IMR-90 (cell line): ENCODE measurements at regions not wholly inside any gene's neighbourhood (a gene's known extent, or its start where the extent isn't known, plus 50 kb on each side); places are given as distances from the start of the nearest gene placed in this dataset.

ENCODE experiments used
- ATAC-seq: fragments of 200-7000 bp; cut with Tn5 transposase; 2 replicates; pipeline ENCODE4 v1.9.1; 2020; ENCODE audit warnings: low read depth, mild to moderate bottlenecking, moderate library complexity
- BruUV-seq: library from RNA; stranded (reverse); fragments of 400-500 nt; replicated peaks from 2 replicates; lab custom pipeline; 2021; lab: Mats Ljungman, UMichigan
- CTCF ChIA-PET: fragments of 300-600 bp; formaldehyde crosslinking; extraction: SDS; loops from one replicate; lab custom pipeline; 2021; ENCODE audit warnings: antibody characterized with exemption; lab: Yijun Ruan, JAX
- POLR2A ChIA-PET: fragments of 300-600 bp; sonication (Branson Sonifier 250); formaldehyde crosslinking; loops from one replicate; lab custom pipeline; 2022; ENCODE audit warnings: antibody characterized with exemption; ENCODE audit not compliant: unreplicated experiment; lab: Charles Lee
- DNase-seq: peaks from one replicate; pipeline ENCODE4 v3.0.0; 2013
- H2AFZ ChIP-seq: replicated peaks from 2 replicates; pipeline ENCODE3; 2013; ENCODE audit warnings: low read length, mild to moderate bottlenecking; ENCODE audit not compliant: poor library complexity
- H2AK5ac ChIP-seq: 2 replicates; pipeline ENCODE4 v1.6.1; 2013; ENCODE audit warnings: low read depth, low read length, inconsistent platforms
- H2AK9ac ChIP-seq: replicated peaks from 2 replicates; pipeline ENCODE3; 2013; ENCODE audit warnings: mild to moderate bottlenecking, low read depth, low read length, moderate library complexity; ENCODE audit not compliant: poor library complexity
- H2BK120ac ChIP-seq: 2 replicates; pipeline ENCODE4 v1.6.1; 2013; ENCODE audit warnings: low read depth, low read length, inconsistent platforms
- H2BK15ac ChIP-seq: 3 replicates; pipeline ENCODE4 v1.6.1; 2013; ENCODE audit warnings: low read depth, low read length, inconsistent platforms
- H2BK20ac ChIP-seq: 2 replicates; pipeline ENCODE4 v1.6.1; 2013; ENCODE audit warnings: low read depth, mild to moderate bottlenecking, inconsistent platforms, low read length, moderate library complexity
- H2BK5ac ChIP-seq: 2 replicates; pipeline ENCODE4 v1.6.1; 2013; ENCODE audit warnings: mild to moderate bottlenecking, low read depth, low read length, inconsistent platforms; ENCODE audit not compliant: poor library complexity, severe bottlenecking
- H3K14ac ChIP-seq: replicated peaks from 2 replicates; pipeline ENCODE4 v1.6.1; 2013; ENCODE audit warnings: low read depth, low read length, inconsistent platforms
- H3K18ac ChIP-seq: 2 replicates; pipeline ENCODE4 v1.6.1; 2013; ENCODE audit warnings: low read depth, low read length, control low read depth
- H3K23ac ChIP-seq: 2 replicates; pipeline ENCODE4 v1.6.1; 2013; ENCODE audit warnings: low read depth, low read length, inconsistent platforms
- H3K27ac ChIP-seq: 2 replicates; pipeline ENCODE4 v1.5.1; 2013; ENCODE audit warnings: mild to moderate bottlenecking, control low read depth, low read length; ENCODE audit not compliant: insufficient read depth
- H3K27me3 ChIP-seq: 2 replicates; pipeline ENCODE4 v1.6.1; 2013; ENCODE audit warnings: low read length; ENCODE audit not compliant: control insufficient read depth, insufficient read depth
- H3K36me3 ChIP-seq: 2 replicates; pipeline ENCODE4 v1.6.1; 2013; ENCODE audit warnings: low read length, mixed read lengths; ENCODE audit not compliant: control insufficient read depth, insufficient read depth
- H3K4ac ChIP-seq: 2 replicates; pipeline ENCODE4 v1.6.1; 2013; ENCODE audit warnings: low read depth, low read length, inconsistent platforms
- H3K4me1 ChIP-seq: 2 replicates; pipeline ENCODE4 v1.6.1; 2013; ENCODE audit warnings: low read length, mixed read lengths; ENCODE audit not compliant: control insufficient read depth, insufficient read depth
- H3K4me2 ChIP-seq: 2 replicates; pipeline ENCODE4 v1.6.1; 2013; ENCODE audit warnings: low read depth, mild to moderate bottlenecking, control low read depth, low read length, moderate library complexity
- H3K4me3 ChIP-seq: 2 replicates; pipeline ENCODE4 v1.5.1; 2013; ENCODE audit warnings: low read depth, mild to moderate bottlenecking, control low read depth, low read length, moderate library complexity; ENCODE audit not compliant: insufficient read depth
- H3K56ac ChIP-seq: 2 replicates; pipeline ENCODE4 v1.6.1; 2013; ENCODE audit warnings: low read length, inconsistent platforms; ENCODE audit not compliant: insufficient read depth; ENCODE audit errors: extremely low read depth
- H3K79me1 ChIP-seq, 2 experiments: 2 replicates each; pipeline ENCODE4 v1.6.1; 2013; ENCODE audit warnings: low read length in 2 of 2, inconsistent platforms in 1 of 2, low read depth in 1 of 2
- H3K9ac ChIP-seq: 2 replicates; pipeline ENCODE4 v1.6.1; 2013; ENCODE audit warnings: low read depth, low read length, control low read depth
- H3K9me1 ChIP-seq: 2 replicates; pipeline ENCODE4 v1.6.1; 2013; ENCODE audit warnings: low read length, inconsistent platforms; ENCODE audit not compliant: insufficient read depth
- H3K9me3 ChIP-seq: 2 replicates; pipeline ENCODE4 v1.6.1; 2013; ENCODE audit warnings: low read length; ENCODE audit not compliant: control insufficient read depth, insufficient read depth
- H4K20me1 ChIP-seq: 2 replicates; pipeline ENCODE4 v1.6.1; 2013; ENCODE audit warnings: low read length, inconsistent platforms; ENCODE audit not compliant: insufficient read depth
- H4K5ac ChIP-seq: 2 replicates; pipeline ENCODE4 v1.6.1; 2013; ENCODE audit warnings: mild to moderate bottlenecking, low read depth, low read length, control low read depth
- H4K8ac ChIP-seq, 2 experiments: 2 replicates each; pipeline ENCODE4 v1.6.1; 2013; ENCODE audit warnings: low read depth in 2 of 2, low read length in 2 of 2, control low read depth in 1 of 2, inconsistent platforms in 1 of 2
- H4K91ac ChIP-seq: 2 replicates; pipeline ENCODE4 v1.6.1; 2013; ENCODE audit warnings: low read depth, low read length, inconsistent platforms; ENCODE audit not compliant: insufficient read depth
- BHLHE40 ChIP-seq: fragments of 150-350 bp; IDR thresholded peaks from 2 replicates; pipeline ENCODE4 v1.6.1; 2016; ENCODE audit warnings: mild to moderate bottlenecking, low read depth, low read length
- CEBPB ChIP-seq: IDR thresholded peaks from 2 replicates; pipeline ENCODE4 v1.6.1; 2012; ENCODE audit warnings: low read depth, low read length, improper control_type of control experiment
- CHD1 ChIP-seq: IDR thresholded peaks from 2 replicates; pipeline ENCODE4 v1.6.1; 2012; ENCODE audit warnings: low read depth, low read length, improper control_type of control experiment
- ELK1 ChIP-seq: fragments of 150-350 bp; IDR thresholded peaks from 2 replicates; pipeline ENCODE4 v1.6.1; 2016; ENCODE audit warnings: low read depth, mild to moderate bottlenecking, low read length, moderate library complexity, borderline replicate concordance
- MAFK ChIP-seq: IDR thresholded peaks from 2 replicates; pipeline ENCODE4 v1.6.1; 2012; ENCODE audit warnings: low read depth, low read length, improper control_type of control experiment
- MAZ ChIP-seq: IDR thresholded peaks from 2 replicates; pipeline ENCODE4 v1.6.1; 2012; ENCODE audit warnings: low read depth, mild to moderate bottlenecking, low read length, improper control_type of control experiment, moderate library complexity, borderline replicate concordance
- NFE2L2 ChIP-seq: fragments of 150-350 bp; IDR thresholded peaks from 2 replicates; pipeline ENCODE4 v1.6.1; 2016; ENCODE audit warnings: low read depth, mild to moderate bottlenecking, low read length
- POLR2A ChIP-seq: IDR thresholded peaks from 2 replicates; pipeline ENCODE4 v1.6.1; 2012; ENCODE audit warnings: mild to moderate bottlenecking, low read depth, low read length
- RAD21 ChIP-seq: IDR thresholded peaks from 2 replicates; pipeline ENCODE4 v1.6.1; 2012; ENCODE audit warnings: low read length, improper control_type of control experiment
- RFX5 ChIP-seq: IDR thresholded peaks from 2 replicates; pipeline ENCODE4 v1.8.0; 2012; ENCODE audit warnings: low read depth, mild to moderate bottlenecking, low read length, moderate library complexity
- SMC3 ChIP-seq: fragments of 150-350 bp; IDR thresholded peaks from 2 replicates; pipeline ENCODE4 v1.6.1; 2016; ENCODE audit warnings: low read depth, mild to moderate bottlenecking, antibody characterized with exemption, low read length, moderate library complexity
- USF2 ChIP-seq: fragments of 150-350 bp; IDR thresholded peaks from 2 replicates; pipeline ENCODE4 v1.6.1; 2017; ENCODE audit warnings: mild to moderate bottlenecking, antibody characterized with exemption, low read length, low read depth
- WGBS, 2 experiments: methylation state at CpG; one replicate each; pipeline versions ENCODE4 v1.1.5 to v1.1.7; 2013; ENCODE audit warnings: missing lambda C conversion rate in 2 of 2; ENCODE audit not compliant: insufficient read length in 1 of 2; ENCODE audit errors: extremely low coverage in 2 of 2; 5-methylcytosine and 5-hydroxymethylcytosine counted together
- dilution Hi-C: fragments of 300-500 bp; cut with HindIII; formaldehyde crosslinking; loops from one replicate; pipeline ENCODE4 v1.14.3; 2018; ENCODE audit warnings: low sequenced_read_pairs; ENCODE audit not compliant: unreplicated experiment
- in situ Hi-C: fragments of 300-500 bp; cut with MboI; formaldehyde crosslinking; loops from 3 replicates; pipeline ENCODE4 v1.14.3; 2019; ENCODE audit warnings: low sequenced_read_pairs, inconsistent platforms, mixed read lengths
- intact Hi-C: fragments of 100-400 bp; cut with micrococcal nuclease; formaldehyde crosslinking; loops from 2 replicates; pipeline ENCODE4 v1.10.0; 2022

DNA sequence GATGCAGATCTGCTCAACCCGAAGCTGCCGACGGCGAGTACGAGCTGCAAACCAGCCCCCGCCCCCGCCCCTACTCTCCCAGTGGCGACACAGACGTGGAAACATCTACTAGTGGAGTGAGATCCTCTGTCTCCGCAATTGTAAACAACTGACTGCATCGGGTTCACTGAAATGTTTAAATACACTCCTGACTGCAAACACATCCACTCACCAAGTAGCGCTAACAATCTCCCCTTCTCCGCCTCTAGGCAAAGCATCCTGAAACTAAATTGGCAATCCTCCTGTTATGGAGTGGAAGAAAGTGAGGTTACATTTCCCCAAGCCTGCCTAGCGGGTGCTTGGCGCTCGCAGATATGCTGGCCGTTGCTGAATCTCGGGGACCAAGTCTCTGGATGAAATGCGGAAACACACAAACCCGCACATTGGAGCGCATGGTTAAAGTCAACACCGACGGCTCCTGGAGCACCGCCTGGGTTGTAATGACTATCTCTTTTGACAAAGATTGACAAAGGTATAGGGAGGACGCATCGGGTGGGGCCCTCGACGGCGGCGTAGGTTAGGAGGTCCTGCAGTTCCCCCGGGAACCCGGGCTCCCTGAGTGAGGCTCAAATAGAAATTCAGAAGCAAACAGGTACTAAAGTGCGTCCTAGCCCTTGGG lies 117.0 kb upstream of the TEX13C start:
- Histone ChIP-seq H3K56ac (no peak overlapping the region), H3K18ac (no peak overlapping the region), H3K79me1 (no peaks in the 10 kb centered on the region), H3K9ac (no peak overlapping the region), H2AK5ac (no peak overlapping the region), H2AFZ (no peak overlapping the region), H2BK15ac (no peak overlapping the region), H2BK120ac (no peak overlapping the region), H3K4ac (no peak overlapping the region), H4K91ac (no peak overlapping the region), H4K20me1 (no peaks in the 10 kb centered on the region), H3K4me1 (no peaks in the 10 kb centered on the region), H3K4me3 (no peak overlapping the region), H3K14ac (no peak overlapping the region), H3K36me3 (no peaks in the 10 kb centered on the region), H3K23ac (no peak overlapping the region), H4K5ac (no peak overlapping the region), H3K27ac (no peak overlapping the region), H2BK20ac (no peak overlapping the region), H4K8ac (no peak overlapping the region), H2AK9ac (no peak overlapping the region), H3K9me3 (no peaks in the 10 kb centered on the region; the same call in 1 of the 2 replicates), H3K27me3 (peaks cover 13% of the 10 kb centered on the region; the same call in 1 of the 2 replicates), H3K4me2 (no peak overlapping the region), H3K9me1 (no peaks in the 10 kb centered on the region), H2BK5ac (no peak overlapping the region)
- in situ Hi-C loops: no loop called here
- CTCF ChIA-PET: no interaction called here
- dilution Hi-C loops: no loop called here
- ATAC-seq: no peak
- intact Hi-C loops: no loop called here
- POLR2A ChIA-PET: no interaction called here
- 30% methylated on average over 4 of the region's 33 CpGs; no CpG with 5 or more reads in 1 of the 2 experiments for WGBS, 2 experiments
- BruUV-seq: no TSS peak
- TF ChIP-seq RFX5 (no peak), SMC3 (no peak), CHD1 (no peak), NFE2L2 (no peak), RAD21 (no peak), ELK1 (no peak), MAZ (no peak), USF2 (no peak), BHLHE40 (no peak), MAFK (no peak), CEBPB (no peak), POLR2A (no peak)
- DNase-seq: no peak
